Gastrocnemius medialis (tissue), 4 donors: ENCODE measurements at regions not wholly inside any gene's neighbourhood (a gene's known extent, or its start where the extent isn't known, plus 50 kb on each side); places are given as distances from the start of the nearest gene placed in this dataset.

Experiments used
- ATAC-seq, 2 donors: fragments of 150-250 bp; one replicate each; pipeline ENCODE4 v1.9.1; 2016
- DNase-seq, 2 donors: peaks; one replicate each; pipeline ENCODE4 v3.0.0-alpha.2; 2019
- H3K27ac ChIP-seq, 4 donors: fragments of 200-600 bp; sonication (generic); 1 replicate in 1 of 4; 2 replicates in 3 of 4; pipeline ENCODE4 v1.5.1; 2016 to 2018; ENCODE audit warnings: mild to moderate bottlenecking in 2 of 4, moderate library complexity in 1 of 4
- H3K27me3 ChIP-seq, 3 donors: fragments of 200-600 bp; sonication (generic) in 2 of 3; 1 replicate in 1 of 3; 2 replicates in 2 of 3; pipeline versions ENCODE4 v1.5.1 to v1.6.0; 2016 to 2019; ENCODE audit warnings: mild to moderate bottlenecking in 1 of 3, moderate library complexity in 1 of 3
- H3K36me3 ChIP-seq, 2 donors: fragments of 200-600 bp; sonication (generic) in 1 of 2; one replicate each; pipeline ENCODE4 v1.5.1; 2017 to 2018
- H3K4me1 ChIP-seq, 2 donors: fragments of 200-600 bp; sonication (generic) in 1 of 2; one replicate each; pipeline ENCODE4 v1.5.1; 2016 to 2017; ENCODE audit warnings: mild to moderate bottlenecking in 2 of 2
- H3K4me3 ChIP-seq, 4 donors: fragments of 200-600 bp; sonication (generic) in 3 of 4; 1 replicate in 1 of 4; 2 replicates in 3 of 4; pipeline ENCODE4 v1.5.1; 2016 to 2019; ENCODE audit warnings: mild to moderate bottlenecking in 2 of 4
- H3K9me3 ChIP-seq, 3 donors: fragments of 200-600 bp; sonication (generic) in 2 of 3; 1 replicate in 1 of 3; 2 replicates in 2 of 3; pipeline ENCODE4 v1.5.1; 2016 to 2019
- POLR2A ChIP-seq, 2 donors: fragments of 450-650 bp; IDR thresholded peaks; one replicate each; pipeline ENCODE4 v1.6.1; 2017; ENCODE audit warnings: antibody characterized with exemption in 2 of 2, mild to moderate bottlenecking in 2 of 2, moderate library complexity in 2 of 2
- in situ Hi-C, 4 donors: fragments of 200-750 bp; cut with MboI; loops; one replicate each; pipeline versions ENCODE4 v1.15.0 to v1.8.0; 2017; ENCODE audit warnings: low sequenced_read_pairs in 4 of 4
- intact Hi-C: fragments of 100-400 bp; cut with DNase I; formaldehyde crosslinking; loops from one replicate; pipeline ENCODE4 v1.15.1; 2023; ENCODE audit warnings: low total_unique reads
- TF ChIP-seq, protein P1 (sequence below), 5 experiments: fragments of 450-650 bp in 3 of 5; fragments of 200-600 bp in 2 of 5; sonication (generic) in 2 of 5; IDR thresholded peaks in 4 of 5; conservative IDR thresholded peaks in 1 of 5; 1 replicate in 4 of 5; 2 replicates in 1 of 5; pipeline ENCODE4 v1.5.1; 2016 to 2019; ENCODE audit warnings: antibody characterized with exemption in 5 of 5, mild to moderate bottlenecking in 3 of 5, moderate library complexity in 3 of 5

DNA sequence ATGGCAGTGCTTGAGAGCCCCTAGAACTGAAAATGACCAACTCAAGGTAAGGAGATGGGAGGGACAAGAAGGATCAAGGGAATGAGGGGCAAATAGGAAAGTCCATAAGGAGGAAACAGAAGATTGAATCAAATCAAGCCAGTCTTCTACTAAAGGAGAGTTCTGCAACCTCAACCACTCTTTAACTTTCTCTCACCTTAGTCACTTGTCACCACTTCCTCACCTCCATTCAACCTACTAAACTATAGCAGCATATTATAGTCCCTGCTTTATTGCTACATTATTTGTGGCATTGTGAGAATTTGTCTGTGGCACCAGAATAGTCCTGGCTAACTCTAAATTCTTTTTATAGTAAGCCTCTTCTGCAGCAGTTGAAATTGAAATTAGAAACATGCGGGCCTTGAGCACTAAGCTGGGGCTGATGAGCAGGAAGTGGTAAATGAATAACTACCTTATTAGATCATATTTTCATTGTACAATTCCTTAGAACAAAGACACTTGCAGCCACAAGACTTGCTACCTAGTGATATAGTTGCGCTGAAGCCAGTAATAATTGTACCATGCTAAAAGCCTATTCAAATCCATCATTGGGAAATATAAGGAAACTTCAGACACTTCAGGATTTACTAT is 336.9 kb downstream of the ZNF674 start:
- TF ChIP-seq, protein P1, sequence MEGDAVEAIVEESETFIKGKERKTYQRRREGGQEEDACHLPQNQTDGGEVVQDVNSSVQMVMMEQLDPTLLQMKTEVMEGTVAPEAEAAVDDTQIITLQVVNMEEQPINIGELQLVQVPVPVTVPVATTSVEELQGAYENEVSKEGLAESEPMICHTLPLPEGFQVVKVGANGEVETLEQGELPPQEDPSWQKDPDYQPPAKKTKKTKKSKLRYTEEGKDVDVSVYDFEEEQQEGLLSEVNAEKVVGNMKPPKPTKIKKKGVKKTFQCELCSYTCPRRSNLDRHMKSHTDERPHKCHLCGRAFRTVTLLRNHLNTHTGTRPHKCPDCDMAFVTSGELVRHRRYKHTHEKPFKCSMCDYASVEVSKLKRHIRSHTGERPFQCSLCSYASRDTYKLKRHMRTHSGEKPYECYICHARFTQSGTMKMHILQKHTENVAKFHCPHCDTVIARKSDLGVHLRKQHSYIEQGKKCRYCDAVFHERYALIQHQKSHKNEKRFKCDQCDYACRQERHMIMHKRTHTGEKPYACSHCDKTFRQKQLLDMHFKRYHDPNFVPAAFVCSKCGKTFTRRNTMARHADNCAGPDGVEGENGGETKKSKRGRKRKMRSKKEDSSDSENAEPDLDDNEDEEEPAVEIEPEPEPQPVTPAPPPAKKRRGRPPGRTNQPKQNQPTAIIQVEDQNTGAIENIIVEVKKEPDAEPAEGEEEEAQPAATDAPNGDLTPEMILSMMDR (IDR thresholded peaks at IDR 0.05 in 4 of 5, conservative IDR thresholded peaks at IDR 0.05 in 1 of 5): no peak
- no peak for TF ChIP-seq POLR2A (IDR thresholded peaks at IDR 0.05)
- Histone ChIP-seq H3K27me3 (no peaks in the 10 kb centered on the region), H3K36me3 (no peaks in the 10 kb centered on the region), H3K9me3 (no peaks in the 10 kb centered on the region), H3K27ac (no peak overlapping the region), H3K4me3 (no peak overlapping the region), H3K4me1 (no peaks in the 10 kb centered on the region)
- DNase-seq (no peak), ATAC-seq (no peak)
- intact Hi-C loops: no loop called here
- in situ Hi-C loops: no loop called here

DNA sequence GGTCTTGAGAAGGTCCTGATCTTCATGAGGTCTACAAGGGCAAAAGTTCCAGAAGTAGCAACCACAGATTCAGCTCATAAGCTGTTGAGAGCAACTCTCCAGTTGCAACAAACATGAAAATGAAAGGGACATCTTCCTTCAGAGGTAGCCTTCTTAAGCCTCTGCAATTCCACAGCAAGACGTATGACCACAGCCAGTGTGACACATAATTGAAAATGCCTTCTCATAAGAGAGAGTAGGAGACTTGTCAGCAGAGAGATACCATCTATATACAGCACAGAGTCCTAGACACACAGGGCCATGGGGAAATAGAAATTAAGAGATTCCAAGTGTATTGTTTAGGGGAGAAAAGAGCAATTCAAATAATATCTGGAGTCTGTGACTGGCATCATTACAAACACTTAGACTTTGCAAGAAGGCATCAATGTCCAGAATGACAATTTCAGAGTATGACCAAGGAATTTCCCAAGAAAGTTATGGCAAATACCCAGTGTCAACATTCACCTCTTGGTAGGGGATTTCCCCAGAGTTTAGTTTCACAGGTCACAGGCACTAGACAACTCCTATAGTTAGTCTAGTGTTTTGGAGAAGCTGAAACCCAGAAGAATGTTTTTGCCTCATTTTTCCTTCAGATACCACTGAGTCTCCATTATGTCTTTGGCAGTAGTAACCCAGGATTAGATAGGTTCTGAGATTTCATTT is 340.3 kb downstream of the ZNF674 start:
- TF ChIP-seq, protein P1 (IDR thresholded peaks at IDR 0.05 in 4 of 5, conservative IDR thresholded peaks at IDR 0.05 in 1 of 5): no peak
- no peak for TF ChIP-seq POLR2A (IDR thresholded peaks at IDR 0.05)
- H3K4me1 ChIP-seq: no peaks in the 10 kb centered on the region
- no peaks in the 10 kb centered on the region for H3K9me3 ChIP-seq
- intact Hi-C loops (no loop called here), in situ Hi-C loops (no loop called here)
- H3K4me3 ChIP-seq: no peak overlapping the region
- no peaks in the 10 kb centered on the region for H3K27me3 ChIP-seq
- no peak overlapping the region for H3K27ac ChIP-seq
- DNase-seq (no peak), ATAC-seq (no peak)
- H3K36me3 ChIP-seq: no peaks in the 10 kb centered on the region

DNA sequence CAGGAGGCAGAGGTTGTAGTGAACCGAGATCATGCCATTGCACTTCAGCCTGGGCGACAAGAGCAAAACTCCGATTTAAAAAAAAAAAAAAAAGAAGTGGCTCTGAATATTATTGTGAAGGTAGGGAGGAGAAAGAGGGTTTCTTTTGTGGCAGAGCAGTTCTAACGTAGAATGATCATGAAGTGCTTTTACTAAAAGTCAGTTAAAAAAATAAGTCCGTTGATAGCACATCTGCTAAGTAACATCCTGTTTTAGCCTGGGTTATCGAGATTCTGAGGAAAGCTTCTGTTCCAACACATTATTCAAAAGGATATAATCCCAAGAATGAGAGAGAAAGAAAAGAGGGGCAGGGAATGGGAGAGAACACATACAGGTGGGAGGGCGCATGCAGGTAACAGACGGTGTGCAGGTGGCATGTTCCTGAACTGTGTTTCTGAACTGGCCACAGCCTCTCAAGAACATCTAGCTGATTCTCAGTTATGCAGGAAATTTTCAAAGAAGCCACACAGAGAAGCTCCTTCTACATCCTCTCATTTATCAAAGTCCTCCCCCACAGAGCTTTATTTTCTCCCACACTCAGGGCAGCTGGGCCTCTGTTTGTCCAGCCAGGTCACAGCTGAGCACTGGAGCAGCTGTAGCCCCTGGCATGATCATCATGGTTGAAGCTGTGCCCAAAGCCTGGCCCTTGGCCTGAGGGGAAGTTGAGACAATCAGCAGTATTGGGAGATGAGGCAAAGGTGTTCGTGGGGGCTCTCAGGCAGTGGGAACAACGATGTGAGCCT is 342.3 kb downstream of the ZNF674 start:
- no peak for TF ChIP-seq POLR2A (IDR thresholded peaks at IDR 0.05)
- TF ChIP-seq, protein P1 (IDR thresholded peaks at IDR 0.05 in 4 of 5, conservative IDR thresholded peaks at IDR 0.05 in 1 of 5): no peak
- no peaks in the 10 kb centered on the region for H3K4me1 ChIP-seq
- no peaks in the 10 kb centered on the region for H3K36me3 ChIP-seq
- ATAC-seq (no peak), DNase-seq (no peak)
- H3K27me3 ChIP-seq: no peaks in the 10 kb centered on the region
- in situ Hi-C loops (no loop called here), intact Hi-C loops (no loop called here)
- no peak overlapping the region for H3K27ac ChIP-seq
- H3K4me3 ChIP-seq: no peak overlapping the region
- no peaks in the 10 kb centered on the region for H3K9me3 ChIP-seq

DNA sequence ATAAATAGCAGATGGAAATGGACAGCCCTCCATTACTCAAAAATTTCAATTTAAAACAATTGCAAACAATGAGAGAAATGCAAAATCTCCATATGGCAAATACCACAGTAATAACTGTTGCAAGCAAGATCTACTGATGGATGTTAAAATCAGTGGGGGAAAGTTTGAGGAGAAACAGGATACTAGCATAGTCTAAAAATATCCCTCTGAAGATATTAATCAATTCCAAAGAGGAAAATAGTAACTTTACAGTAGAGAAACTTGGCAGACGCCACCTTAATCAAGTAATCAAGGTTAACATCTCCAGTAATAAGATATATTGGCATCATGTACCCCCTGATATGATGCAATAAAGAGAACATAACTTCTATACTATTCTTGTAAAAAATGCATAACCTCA is 344.8 kb downstream of the ZNF674 start:
- DNase-seq (no peak), ATAC-seq (no peak)
- intact Hi-C loops: no loop called here
- Histone ChIP-seq H3K4me1 (no peaks in the 10 kb centered on the region), H3K27me3 (no peaks in the 10 kb centered on the region), H3K27ac (no peak overlapping the region), H3K4me3 (no peak overlapping the region), H3K9me3 (no peaks in the 10 kb centered on the region), H3K36me3 (no peaks in the 10 kb centered on the region)
- no peak for TF ChIP-seq POLR2A (IDR thresholded peaks at IDR 0.05)
- TF ChIP-seq, protein P1 (IDR thresholded peaks at IDR 0.05 in 4 of 5, conservative IDR thresholded peaks at IDR 0.05 in 1 of 5): no peak
- in situ Hi-C loops: no loop called here
